Ishikawa (cell line): ENCODE measurements at regions not wholly inside any gene's neighbourhood (a gene's known extent, or its start where the extent isn't known, plus 50 kb on each side); places are given as distances from the start of the nearest gene placed in this dataset.

Experiments used
- CEBPB ChIP-seq: IDR thresholded peaks from 2 replicates; pipeline ENCODE4 v1.6.1; 2012
- CREB1 ChIP-seq: IDR thresholded peaks from 2 replicates; pipeline ENCODE4 v1.6.1; 2012; ENCODE audit warnings: low read depth
- EGR1 ChIP-seq: IDR thresholded peaks from 2 replicates; pipeline ENCODE4 v1.6.1; 2012
- EP300 ChIP-seq: IDR thresholded peaks from 2 replicates; pipeline ENCODE4 v1.6.1; 2012; ENCODE audit warnings: borderline replicate concordance
- FOXM1 ChIP-seq: IDR thresholded peaks from 2 replicates; pipeline ENCODE4 v1.6.1; 2012; ENCODE audit warnings: low read depth, borderline replicate concordance
- MAX ChIP-seq: IDR thresholded peaks from 2 replicates; pipeline ENCODE4 v1.6.1; 2012
- NFIC ChIP-seq: IDR thresholded peaks from 2 replicates; pipeline ENCODE4 v1.6.1; 2012
- RAD21 ChIP-seq: IDR thresholded peaks from 2 replicates; pipeline ENCODE4 v1.6.1; 2012; ENCODE audit warnings: low read depth
- REST ChIP-seq: IDR thresholded peaks from 2 replicates; pipeline ENCODE4 v1.6.1; 2012; ENCODE audit warnings: low read depth, mild to moderate bottlenecking
- TAF1 ChIP-seq: IDR thresholded peaks from 2 replicates; pipeline ENCODE4 v1.6.1; 2012; ENCODE audit warnings: low read depth, mild to moderate bottlenecking
- TCF12 ChIP-seq: IDR thresholded peaks from 2 replicates; pipeline ENCODE4 v1.6.1; 2012; ENCODE audit warnings: low read depth
- YY1 ChIP-seq: IDR thresholded peaks from 2 replicates; pipeline ENCODE4 v1.6.1; 2012; ENCODE audit warnings: low read depth
- ZBTB7A ChIP-seq: IDR thresholded peaks from 2 replicates; pipeline ENCODE4 v1.6.1; 2012; ENCODE audit warnings: low read depth

- no peak for TF ChIP-seq CEBPB
- no peak for TF ChIP-seq RAD21
- TF ChIP-seq MAX = no peak
- no peak for TF ChIP-seq EGR1
- TF ChIP-seq NFIC = no peak
- TF ChIP-seq CREB1 = no peak
- no peak for TF ChIP-seq FOXM1
- no peak for TF ChIP-seq EP300
- TF ChIP-seq ZBTB7A = no peak
- TF ChIP-seq YY1 = no peak
- TF ChIP-seq TAF1 = no peak
- TF ChIP-seq REST = no peak
- TF ChIP-seq TCF12 = no peak
Observed at GRCh38 chr18:38796762-38797161, 1231.2 kb upstream of the CELF4 start.
